BE2C (cell line): ENCODE measurements at regions not wholly inside any gene's neighbourhood (a gene's known extent, or its start where the extent isn't known, plus 50 kb on each side); places are given as distances from the start of the nearest gene placed in this dataset.
"Not testable (repeated sequence)": the region's sequence is repeated elsewhere in the genome, so short reads cannot be mapped to it uniquely, and the experiment has no call there.

Source experiments
- DNase-seq: peaks from one replicate; pipeline ENCODE4 v3.0.0-alpha.2; 2020
- H3K27me3 ChIP-seq: fragments of 250-450 bp; sonication (Bioruptor Pico); 2 replicates; pipeline ENCODE4 v1.5.1; 2020; ENCODE audit warnings: mild to moderate bottlenecking
- H3K36me3 ChIP-seq: fragments of 250-450 bp; sonication (Bioruptor Pico); 2 replicates; pipeline ENCODE4 v1.5.1; 2020; ENCODE audit warnings: mild to moderate bottlenecking
- H3K4me1 ChIP-seq: fragments of 250-450 bp; sonication (Bioruptor Pico); 2 replicates; pipeline ENCODE4 v1.5.1; 2020
- H3K4me3 ChIP-seq: 2 replicates; pipeline ENCODE4 v1.5.1; 2011; ENCODE audit warnings: low read depth, low read length
- H3K9me3 ChIP-seq: fragments of 250-450 bp; sonication (Bioruptor Pico); 2 replicates; pipeline ENCODE4 v1.5.1; 2020
- TF ChIP-seq, protein P1 (sequence below): IDR thresholded peaks from 2 replicates; pipeline ENCODE4 v1.5.1; 2012; ENCODE audit warnings: mild to moderate bottlenecking, low read depth, low read length

- Histone ChIP-seq H3K9me3 (no peaks in the 10 kb centered on the region), H3K4me3 (no peak overlapping the region), H3K4me1 (peaks cover 19% of the 10 kb centered on the region), H3K27me3 (no peaks in the 10 kb centered on the region), H3K36me3 (peaks cover 4% of the 10 kb centered on the region; the same call in 1 of the 2 replicates)
- no peak for DNase-seq
- TF ChIP-seq, protein P1, sequence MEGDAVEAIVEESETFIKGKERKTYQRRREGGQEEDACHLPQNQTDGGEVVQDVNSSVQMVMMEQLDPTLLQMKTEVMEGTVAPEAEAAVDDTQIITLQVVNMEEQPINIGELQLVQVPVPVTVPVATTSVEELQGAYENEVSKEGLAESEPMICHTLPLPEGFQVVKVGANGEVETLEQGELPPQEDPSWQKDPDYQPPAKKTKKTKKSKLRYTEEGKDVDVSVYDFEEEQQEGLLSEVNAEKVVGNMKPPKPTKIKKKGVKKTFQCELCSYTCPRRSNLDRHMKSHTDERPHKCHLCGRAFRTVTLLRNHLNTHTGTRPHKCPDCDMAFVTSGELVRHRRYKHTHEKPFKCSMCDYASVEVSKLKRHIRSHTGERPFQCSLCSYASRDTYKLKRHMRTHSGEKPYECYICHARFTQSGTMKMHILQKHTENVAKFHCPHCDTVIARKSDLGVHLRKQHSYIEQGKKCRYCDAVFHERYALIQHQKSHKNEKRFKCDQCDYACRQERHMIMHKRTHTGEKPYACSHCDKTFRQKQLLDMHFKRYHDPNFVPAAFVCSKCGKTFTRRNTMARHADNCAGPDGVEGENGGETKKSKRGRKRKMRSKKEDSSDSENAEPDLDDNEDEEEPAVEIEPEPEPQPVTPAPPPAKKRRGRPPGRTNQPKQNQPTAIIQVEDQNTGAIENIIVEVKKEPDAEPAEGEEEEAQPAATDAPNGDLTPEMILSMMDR, result no peak
These were observed 373.4 kb downstream of the TMEM121 start for GRCh38 chr14:105899657-105900397.

- Histone ChIP-seq H3K27me3 (no peaks in the 10 kb centered on the region), H3K9me3 (no peaks in the 10 kb centered on the region), H3K36me3 (peaks cover 4% of the 10 kb centered on the region; the same call in 1 of the 2 replicates), H3K4me1 (peaks cover 19% of the 10 kb centered on the region), H3K4me3 (no peak overlapping the region)
- TF ChIP-seq, protein P1, result no peak
- DNase-seq, result no peak
These were observed 374.2 kb downstream of the TMEM121 start for GRCh38 chr14:105900398-105901160.

GRCh38 chr14:105901226-105901625 is 374.8 kb downstream of the TMEM121 start:
- H3K4me1 ChIP-seq, result peaks cover 19% of the 10 kb centered on the region
- TF ChIP-seq, protein P1, result no peak
- no peaks in the 10 kb centered on the region for H3K9me3 ChIP-seq
- DNase-seq, result no peak
- H3K36me3 ChIP-seq, result peaks cover 4% of the 10 kb centered on the region; the same call in 1 of the 2 replicates
- H3K4me3 ChIP-seq, result no peak overlapping the region
- H3K27me3 ChIP-seq, result no peaks in the 10 kb centered on the region

DNA sequence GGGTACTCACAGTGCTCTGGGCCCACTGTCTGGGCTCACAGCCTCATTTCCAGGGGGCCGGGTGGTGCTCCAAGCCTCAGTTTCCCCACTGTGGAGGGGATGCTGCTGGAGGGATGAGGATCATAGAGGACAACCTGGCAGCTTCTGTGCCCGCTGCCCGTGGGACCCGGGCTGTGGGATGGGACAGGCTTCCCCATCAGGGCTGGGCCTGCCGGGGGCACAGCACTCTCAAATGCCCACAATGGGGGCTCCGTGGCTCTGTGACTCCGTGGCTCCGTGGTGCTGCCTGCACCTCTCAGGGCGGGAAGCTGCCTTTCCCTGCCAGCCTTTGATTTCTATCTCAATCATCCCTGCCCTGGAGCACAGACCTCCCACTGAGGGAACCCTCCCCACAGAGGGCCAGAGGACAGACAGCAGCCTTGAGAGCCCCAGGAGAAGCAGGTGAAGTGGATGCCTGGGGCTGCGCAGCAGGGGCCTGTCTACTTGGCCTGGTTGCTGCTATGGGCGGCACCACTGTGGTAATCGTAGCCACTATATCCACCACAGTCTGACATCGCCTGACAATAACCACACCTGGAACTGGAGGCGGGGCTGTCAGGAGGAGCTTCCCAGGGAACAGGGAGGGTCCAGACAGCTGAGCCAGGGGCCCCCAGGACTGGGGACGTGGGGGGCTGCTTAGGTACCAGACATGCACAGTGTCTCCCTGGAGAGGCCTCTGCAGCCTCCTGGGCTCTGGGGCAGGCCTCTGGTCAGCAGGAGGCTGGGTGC is 375.9 kb downstream of the TMEM121 start:
- Histone ChIP-seq H3K9me3 (no peaks in the 10 kb centered on the region), H3K27me3 (no peaks in the 10 kb centered on the region)
- TF ChIP-seq, protein P1, result no peak

GRCh38 chr14:105902899-105903165 is 376.4 kb downstream of the TMEM121 start:
- H3K27me3 ChIP-seq, H3K4me3 ChIP-seq, DNase-seq, H3K9me3 ChIP-seq, H3K36me3 ChIP-seq: not testable (repeated sequence)
- H3K4me1 ChIP-seq, result peaks cover 22% of the 10 kb centered on the region

More for the DNA sequence above, 375.9 kb downstream of the TMEM121 start:
- peaks cover 4% of the 10 kb centered on the region; the same call in 1 of the 2 replicates for H3K36me3 ChIP-seq
- H3K4me3 ChIP-seq, result no peak overlapping the region
- peaks cover 19% of the 10 kb centered on the region for H3K4me1 ChIP-seq
- no peak for DNase-seq

DNA sequence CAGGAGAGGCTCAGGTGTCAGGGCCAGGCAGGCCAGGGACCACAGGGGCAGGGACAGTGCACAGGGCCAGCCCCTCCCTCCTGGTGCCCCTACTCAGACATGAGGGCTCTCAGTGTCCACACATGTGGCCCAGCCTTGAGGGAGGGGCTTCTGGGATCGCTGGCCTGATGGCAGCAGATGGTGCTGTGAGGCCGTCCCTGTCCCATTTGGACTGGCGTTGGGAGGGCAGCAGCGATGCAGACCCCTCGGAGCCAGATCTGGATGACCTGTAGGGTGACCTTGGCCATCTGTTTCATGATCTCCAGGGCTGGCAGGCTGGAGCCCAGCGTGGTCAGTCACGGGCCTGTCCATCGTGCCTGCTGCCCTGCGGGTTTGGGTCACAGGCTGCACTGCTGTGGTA is 377.6 kb downstream of the TMEM121 start:
- DNase-seq, result no peak
- Histone ChIP-seq H3K9me3 (no peaks in the 10 kb centered on the region), H3K36me3 (peaks cover 4% of the 10 kb centered on the region; the same call in 1 of the 2 replicates), H3K27me3 (no peaks in the 10 kb centered on the region), H3K4me3 (no peak overlapping the region), H3K4me1 (peaks cover 27% of the 10 kb centered on the region)
- TF ChIP-seq, protein P1, result no peak
